ENCODE measurements at regions not wholly inside any gene's neighbourhood (a gene's known extent, or its start where the extent isn't known, plus 50 kb on each side); places are given as distances from the start of the nearest gene placed in this dataset.

GRCh38 chr12:77471801-77472200 is 358.9 kb upstream of the NAV3 start:
- Mint-ChIP-seq H3K4me1 (ENCODE audit: low read depth, unreplicated experiment) (no peaks in the 10 kb centered on the region), H3K27me3 (ENCODE audit: unreplicated experiment) (no peaks in the 10 kb centered on the region), H3K4me3 (ENCODE audit: low read depth, unreplicated experiment) (no peak overlapping the region), H3K9me3 (ENCODE audit: low read depth, unreplicated experiment) (no peaks in the 10 kb centered on the region), H3K27ac (ENCODE audit: unreplicated experiment) (no peak overlapping the region), H3K36me3 (ENCODE audit: insufficient read depth, unreplicated experiment) (no peaks in the 10 kb centered on the region)
- DNase-seq: no peak
- no TSS peak for BruUV-seq (replicated peaks)
- TF ChIP-seq CTCF (IDR thresholded peaks at IDR 0.05; ENCODE audit: unreplicated experiment): no peak
- CTCF ChIA-PET: no interaction called here
- intact Hi-C loops (cut with micrococcal nuclease; ENCODE audit: unreplicated experiment): loop anchor here (10.0 kb wide), 1 partner anchor 213 kb away; no protein-coding TSS in a partner anchor

- no TSS peak for BruUV-seq (replicated peaks)
- intact Hi-C loops (cut with micrococcal nuclease; ENCODE audit: unreplicated experiment): loop anchor here (10.0 kb wide), 1 partner anchor 215 kb away; no protein-coding TSS in a partner anchor
- no peak for TF ChIP-seq CTCF (IDR thresholded peaks at IDR 0.05; ENCODE audit: unreplicated experiment)
- no peaks in the 10 kb centered on the region for H3K36me3 Mint-ChIP-seq (ENCODE audit: insufficient read depth, unreplicated experiment)
- CTCF ChIA-PET: no interaction called here
- no peak for DNase-seq
- H3K27ac Mint-ChIP-seq (ENCODE audit: unreplicated experiment): no peak overlapping the region
- H3K27me3 Mint-ChIP-seq (ENCODE audit: unreplicated experiment): no peaks in the 10 kb centered on the region
- H3K4me1 Mint-ChIP-seq (ENCODE audit: low read depth, unreplicated experiment): no peaks in the 10 kb centered on the region
- H3K9me3 Mint-ChIP-seq (ENCODE audit: low read depth, unreplicated experiment): no peaks in the 10 kb centered on the region
- no peak overlapping the region for H3K4me3 Mint-ChIP-seq (ENCODE audit: low read depth, unreplicated experiment)
These were observed 360.9 kb upstream of the NAV3 start for GRCh38 chr12:77469578-77470333.

DNA sequence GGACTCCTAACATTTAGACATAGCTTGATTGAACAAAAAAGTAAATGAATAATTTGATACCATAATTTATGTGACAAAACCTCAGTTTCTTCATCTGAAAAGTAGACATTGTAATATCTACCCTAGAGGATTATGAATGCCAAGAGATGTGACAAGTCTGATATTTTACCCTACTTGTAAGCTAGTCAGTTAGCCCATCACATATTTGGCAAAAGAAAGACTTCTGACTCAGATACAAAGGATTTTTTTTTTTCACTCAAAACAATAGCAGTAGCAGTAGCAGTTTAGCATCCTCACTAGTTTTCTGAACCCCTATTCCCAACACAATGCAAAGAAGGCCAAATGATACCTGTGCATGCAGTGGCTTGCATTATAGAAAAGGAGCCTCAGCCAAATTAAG is 377.3 kb upstream of the E2F7 start:
- DNase-seq: no peak
- no peaks in the 10 kb centered on the region for H3K4me1 Mint-ChIP-seq (ENCODE audit: low read depth, unreplicated experiment)
- no TSS peak for BruUV-seq (replicated peaks)
- H3K4me3 Mint-ChIP-seq (ENCODE audit: low read depth, unreplicated experiment): no peak overlapping the region
- no peak overlapping the region for H3K27ac Mint-ChIP-seq (ENCODE audit: unreplicated experiment)
- intact Hi-C loops (cut with micrococcal nuclease; ENCODE audit: unreplicated experiment): loop anchor here (1.0 kb wide), 1 partner anchor 8 kb away; no protein-coding TSS in a partner anchor
- H3K9me3 Mint-ChIP-seq (ENCODE audit: low read depth, unreplicated experiment): no peaks in the 10 kb centered on the region
- no peaks in the 10 kb centered on the region for H3K36me3 Mint-ChIP-seq (ENCODE audit: insufficient read depth, unreplicated experiment)
- H3K27me3 Mint-ChIP-seq (ENCODE audit: unreplicated experiment): no peaks in the 10 kb centered on the region
- CTCF ChIA-PET: interaction anchor here (0.6 kb wide), 1 partner anchor 66 kb away, joined by 3 read pairs; no protein-coding TSS in a partner anchor
- no peak for TF ChIP-seq CTCF (IDR thresholded peaks at IDR 0.05; ENCODE audit: unreplicated experiment)

DNA sequence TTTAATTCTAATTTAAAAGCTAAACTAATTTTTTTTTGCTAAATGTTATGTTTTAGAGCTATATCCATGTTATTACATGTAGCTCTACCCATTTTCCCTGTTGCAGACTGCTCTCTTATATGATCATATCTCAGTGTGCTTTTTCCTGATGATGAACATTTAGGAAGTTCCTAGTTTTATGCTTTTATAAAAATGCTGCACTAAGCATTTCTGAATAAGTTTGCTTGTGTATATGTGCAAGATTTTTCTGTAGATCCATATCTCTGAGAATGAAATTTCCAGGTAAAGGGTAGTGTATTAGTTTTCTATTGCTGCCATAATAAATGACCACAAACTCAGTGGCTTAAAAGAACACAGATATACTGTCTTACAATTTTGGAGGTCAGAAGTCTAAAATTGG is 374.4 kb upstream of the E2F7 start:
- intact Hi-C loops (cut with micrococcal nuclease; ENCODE audit: unreplicated experiment): no loop called here
- Mint-ChIP-seq H3K27me3 (ENCODE audit: unreplicated experiment) (no peaks in the 10 kb centered on the region), H3K9me3 (ENCODE audit: low read depth, unreplicated experiment) (no peaks in the 10 kb centered on the region), H3K36me3 (ENCODE audit: insufficient read depth, unreplicated experiment) (no peaks in the 10 kb centered on the region), H3K27ac (ENCODE audit: unreplicated experiment) (no peak overlapping the region), H3K4me3 (ENCODE audit: low read depth, unreplicated experiment) (no peak overlapping the region), H3K4me1 (ENCODE audit: low read depth, unreplicated experiment) (no peaks in the 10 kb centered on the region)
- no peak for TF ChIP-seq CTCF (IDR thresholded peaks at IDR 0.05; ENCODE audit: unreplicated experiment)
- DNase-seq: no peak
- BruUV-seq (replicated peaks): no TSS peak
- CTCF ChIA-PET: no interaction called here
